ENCODE measurements at regions not wholly inside any gene's neighbourhood (a gene's known extent, or its start where the extent isn't known, plus 50 kb on each side); places are given as distances from the start of the nearest gene placed in this dataset.

- no peak overlapping the region for H3K4me3 ChIP-seq (ENCODE audit: low read depth, low read length)
- no peak for DNase-seq (ENCODE audit: low read depth)
- TF ChIP-seq, protein P1, sequence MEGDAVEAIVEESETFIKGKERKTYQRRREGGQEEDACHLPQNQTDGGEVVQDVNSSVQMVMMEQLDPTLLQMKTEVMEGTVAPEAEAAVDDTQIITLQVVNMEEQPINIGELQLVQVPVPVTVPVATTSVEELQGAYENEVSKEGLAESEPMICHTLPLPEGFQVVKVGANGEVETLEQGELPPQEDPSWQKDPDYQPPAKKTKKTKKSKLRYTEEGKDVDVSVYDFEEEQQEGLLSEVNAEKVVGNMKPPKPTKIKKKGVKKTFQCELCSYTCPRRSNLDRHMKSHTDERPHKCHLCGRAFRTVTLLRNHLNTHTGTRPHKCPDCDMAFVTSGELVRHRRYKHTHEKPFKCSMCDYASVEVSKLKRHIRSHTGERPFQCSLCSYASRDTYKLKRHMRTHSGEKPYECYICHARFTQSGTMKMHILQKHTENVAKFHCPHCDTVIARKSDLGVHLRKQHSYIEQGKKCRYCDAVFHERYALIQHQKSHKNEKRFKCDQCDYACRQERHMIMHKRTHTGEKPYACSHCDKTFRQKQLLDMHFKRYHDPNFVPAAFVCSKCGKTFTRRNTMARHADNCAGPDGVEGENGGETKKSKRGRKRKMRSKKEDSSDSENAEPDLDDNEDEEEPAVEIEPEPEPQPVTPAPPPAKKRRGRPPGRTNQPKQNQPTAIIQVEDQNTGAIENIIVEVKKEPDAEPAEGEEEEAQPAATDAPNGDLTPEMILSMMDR (conservative IDR thresholded peaks at IDR 0.05; ENCODE audit: low read depth, low read length): no peak
These were observed 376.4 kb downstream of the KCTD16 start for GRCh38 chr5:144547098-144547499.

- no peak overlapping the region for H3K4me3 ChIP-seq (ENCODE audit: low read depth, low read length)
- no peak for DNase-seq (ENCODE audit: low read depth)
- TF ChIP-seq, protein P1 (conservative IDR thresholded peaks at IDR 0.05; ENCODE audit: low read depth, low read length): no peak
These were observed 368.2 kb downstream of the KCTD16 start for GRCh38 chr5:144538845-144539244.

All from choroid plexus epithelial cell (primary cell).